HG03175 (cell line): ENCODE measurements at regions not wholly inside any gene's neighbourhood (a gene's known extent, or its start where the extent isn't known, plus 50 kb on each side); places are given as distances from the start of the nearest gene placed in this dataset.
"Not testable (repeated sequence)": the region's sequence is repeated elsewhere in the genome, so short reads cannot be mapped to it uniquely, and the experiment has no call there.

ENCODE experiments used
- ATAC-seq: cut with Tn5 transposase; IDR thresholded peaks from one replicate; pipeline ENCODE4 v1.9.1; 2021; ENCODE audit warnings: mild to moderate bottlenecking, moderate library complexity; ENCODE audit not compliant: unreplicated experiment

DNA sequence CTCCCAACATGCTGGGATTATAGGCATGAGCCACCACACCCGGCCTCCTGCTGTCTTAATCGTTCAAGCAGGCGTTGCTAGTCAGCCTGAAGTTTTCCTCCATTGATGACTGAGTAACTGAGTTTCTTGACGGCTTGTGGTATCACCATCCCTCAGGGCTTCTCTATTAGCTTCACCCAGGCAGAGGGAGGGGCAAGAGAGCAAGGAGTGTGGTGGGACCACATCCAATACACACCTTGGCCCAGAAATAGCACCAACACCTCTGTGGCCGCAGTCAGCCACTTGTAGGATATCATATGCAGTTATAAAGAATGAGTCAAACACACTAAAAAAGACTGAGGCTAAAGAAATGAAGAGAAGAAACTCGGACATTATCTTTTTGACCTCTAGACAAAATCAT lies 1009.4 kb upstream of the CELF4 start:
- no peak for ATAC-seq

DNA sequence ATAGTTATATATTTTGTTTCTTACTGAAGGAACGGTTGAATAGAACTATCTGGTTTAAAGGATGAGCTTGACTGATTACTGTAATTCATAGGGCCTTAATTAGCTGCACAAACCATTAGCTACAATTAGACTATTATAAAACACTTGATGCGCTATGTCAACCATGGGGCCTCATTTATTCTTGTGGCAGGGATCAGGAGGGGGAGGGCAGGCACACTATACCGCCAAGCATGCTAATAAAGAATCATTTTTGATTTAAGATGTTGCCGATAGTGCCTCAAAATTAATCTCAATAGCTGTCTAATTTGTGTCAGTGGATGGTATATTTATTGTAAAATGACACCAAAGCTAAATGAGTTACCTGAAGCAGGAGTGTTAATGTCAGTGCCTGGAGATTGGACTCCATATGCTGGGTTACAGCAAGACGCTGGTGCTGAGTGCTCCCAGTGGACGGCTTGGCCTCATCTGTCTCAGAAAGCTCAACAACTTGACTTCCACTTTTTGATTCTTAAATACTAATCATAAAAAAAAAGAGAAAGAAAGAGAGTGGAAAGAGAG lies 1007.0 kb upstream of the CELF4 start:
- ATAC-seq, result no peak

DNA sequence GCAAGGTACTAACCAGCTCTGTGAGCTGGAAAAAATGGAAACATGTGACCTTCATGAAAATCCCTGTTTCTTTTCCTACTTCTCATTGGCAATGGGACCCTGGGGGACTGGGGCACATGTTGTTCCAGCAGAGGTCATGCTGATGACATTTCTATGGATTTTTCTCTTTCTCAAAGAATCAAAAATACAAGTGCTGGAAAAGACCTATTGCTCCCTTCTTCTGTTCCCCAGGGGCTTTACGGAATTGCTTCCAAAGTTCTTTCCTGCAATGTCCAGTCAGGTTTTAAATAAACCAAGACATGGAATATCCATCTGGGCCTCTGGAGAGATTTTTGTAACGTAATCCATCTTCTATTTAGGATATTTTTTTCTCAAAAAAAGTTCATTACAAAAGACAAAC lies 1006.1 kb upstream of the CELF4 start:
- ATAC-seq, result no peak

DNA sequence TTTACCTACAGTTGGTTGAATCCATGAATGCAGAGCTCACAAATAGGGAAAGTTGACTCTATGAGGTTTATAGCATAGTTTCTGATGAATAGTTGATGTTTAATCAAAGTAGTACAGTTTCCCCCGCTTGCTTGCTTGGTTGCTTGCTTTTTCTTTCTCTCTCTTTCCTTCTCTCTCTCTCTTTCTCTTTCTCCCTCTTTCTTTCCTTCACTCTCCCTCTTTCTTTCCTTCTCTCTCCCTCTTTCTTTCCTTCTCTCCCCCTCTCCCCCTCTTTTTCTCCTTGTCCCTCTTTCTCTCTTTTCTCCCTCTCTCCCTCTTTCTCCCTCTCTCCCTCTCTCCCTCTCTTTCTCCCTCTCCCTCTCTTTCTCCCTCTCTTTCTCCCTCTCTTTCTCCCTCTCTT lies 999.9 kb upstream of the CELF4 start:
- no peak for ATAC-seq

DNA sequence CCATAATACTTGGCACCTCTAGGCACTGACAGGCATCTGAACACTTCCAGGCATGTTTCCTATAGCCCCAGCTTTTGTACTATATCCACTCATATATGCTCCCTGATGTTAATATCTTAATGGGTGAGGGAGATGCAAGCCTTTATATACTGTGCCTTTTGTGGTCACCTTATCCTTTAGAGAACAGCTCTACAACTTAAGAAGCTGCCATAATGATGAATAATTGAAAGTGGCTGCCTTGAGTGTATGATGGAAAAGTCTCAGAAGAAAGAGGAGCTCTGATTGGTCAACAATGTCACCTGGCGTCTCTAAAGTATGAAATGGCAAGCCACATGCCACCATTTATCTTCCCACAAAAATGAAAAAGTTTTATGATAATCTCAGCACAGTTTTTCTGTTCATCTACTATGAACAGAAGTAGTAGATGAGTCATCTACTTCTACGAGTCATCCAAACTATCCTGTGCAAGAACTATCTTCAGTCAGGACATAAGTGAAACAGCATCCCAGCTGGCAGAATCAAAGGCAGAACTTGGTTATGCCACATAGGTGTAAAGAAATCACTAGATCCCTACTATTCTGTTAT lies 997.9 kb upstream of the CELF4 start:
- ATAC-seq, result no peak

DNA sequence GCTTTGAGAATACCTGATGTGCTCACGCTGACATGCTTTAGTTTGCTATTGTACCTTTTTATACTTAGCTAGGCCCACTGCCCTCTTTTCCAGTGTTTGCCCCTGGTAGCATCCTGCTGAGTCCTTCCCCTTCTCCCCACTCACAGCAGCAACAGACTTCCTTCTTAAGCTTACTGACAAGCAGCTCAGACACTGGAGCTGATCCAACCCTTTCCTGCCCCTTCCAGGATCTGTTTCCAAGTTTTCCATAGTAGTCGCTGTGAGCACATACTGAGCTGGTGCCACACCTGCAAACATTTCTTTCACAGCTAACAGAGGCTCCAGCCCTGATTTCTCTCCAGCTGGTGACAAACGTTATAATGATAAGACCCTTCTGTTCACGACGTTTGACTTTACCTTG lies 991.4 kb upstream of the CELF4 start:
- no peak for ATAC-seq

DNA sequence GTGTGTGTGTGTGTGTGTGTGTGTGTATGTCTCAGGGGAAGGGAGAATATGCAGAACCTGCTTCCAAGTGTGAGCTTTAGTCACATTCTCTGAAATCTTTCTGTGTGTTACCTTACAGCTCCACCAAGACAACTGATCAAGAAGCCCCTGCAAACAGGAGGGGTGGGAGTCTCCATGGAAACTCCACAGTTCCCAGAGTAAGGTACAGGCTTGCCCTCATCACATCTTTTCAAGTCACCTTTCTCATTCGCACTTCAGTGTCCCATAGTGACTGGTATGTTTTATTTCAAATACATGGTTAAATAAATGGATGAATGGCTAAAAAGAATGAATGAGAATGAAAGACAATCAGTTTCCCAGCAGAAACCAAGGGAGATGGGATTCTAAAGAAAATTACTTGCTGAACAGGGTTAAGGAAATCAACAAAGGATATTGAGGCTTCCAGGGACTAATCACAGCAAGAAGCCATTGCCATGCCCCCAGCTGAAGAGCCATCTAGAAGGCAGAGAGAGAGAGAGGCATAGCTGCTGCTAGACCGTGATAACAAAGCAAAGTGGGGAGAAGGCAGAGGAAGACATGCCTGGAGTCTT lies 987.2 kb upstream of the CELF4 start:
- no peak for ATAC-seq

DNA sequence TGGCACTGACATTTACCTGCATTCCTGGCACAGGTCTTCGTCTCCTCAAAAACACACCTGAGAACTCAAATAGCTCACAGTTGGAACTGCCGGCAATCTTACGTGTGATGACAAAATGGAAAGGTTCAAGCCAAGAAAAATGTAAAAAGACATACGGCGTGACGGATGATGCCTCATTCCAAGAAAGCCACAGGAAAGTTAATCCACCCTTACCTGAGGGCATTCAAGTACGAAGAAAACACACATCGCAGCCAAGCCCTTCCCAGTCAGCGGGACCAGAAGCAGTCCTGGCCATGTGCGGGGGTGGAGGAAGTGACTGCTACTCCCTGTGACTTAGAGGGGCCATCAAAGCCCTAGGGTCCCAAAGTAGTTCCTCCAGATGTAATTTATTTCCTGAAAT lies 986.3 kb upstream of the CELF4 start:
- no peak for ATAC-seq

DNA sequence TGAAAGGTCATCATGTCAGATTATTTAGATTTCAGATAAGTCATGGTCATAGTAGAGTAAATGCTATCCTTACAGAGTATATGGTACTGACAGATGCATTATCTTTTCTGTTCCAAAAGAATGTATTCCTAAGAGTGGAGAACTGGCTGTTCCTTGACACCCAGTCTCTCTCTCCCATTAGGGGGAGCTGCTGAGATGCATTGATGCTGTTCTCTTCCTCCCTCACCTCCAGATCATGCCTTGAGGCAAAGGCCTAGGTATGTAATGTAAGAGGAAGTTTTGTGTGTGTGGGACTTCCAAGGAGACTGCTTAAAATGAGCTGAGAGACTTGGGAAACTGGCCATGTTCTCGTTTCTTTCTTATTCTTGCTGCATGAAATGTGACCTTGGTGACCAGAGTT lies 979.5 kb upstream of the CELF4 start:
- ATAC-seq, result no peak

DNA sequence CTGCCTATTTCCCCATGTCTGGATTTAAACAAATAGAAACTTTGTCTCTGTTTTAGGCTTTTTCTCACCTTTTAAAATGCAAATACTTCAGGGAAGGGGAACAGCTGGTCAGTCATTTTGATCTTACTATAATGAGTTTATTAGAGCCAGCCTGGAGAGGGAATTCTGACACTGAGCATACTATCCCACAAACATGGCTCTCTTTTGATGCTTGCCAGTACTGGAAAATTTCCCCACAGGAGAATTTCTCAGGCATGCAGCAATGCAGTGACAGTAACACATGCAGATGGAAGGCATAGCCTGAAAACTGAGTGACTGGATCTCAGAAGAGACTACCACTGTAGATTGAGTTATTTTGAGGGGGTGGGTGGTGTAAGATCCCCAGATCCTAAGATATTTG lies 974.3 kb upstream of the CELF4 start:
- ATAC-seq, result no peak

DNA sequence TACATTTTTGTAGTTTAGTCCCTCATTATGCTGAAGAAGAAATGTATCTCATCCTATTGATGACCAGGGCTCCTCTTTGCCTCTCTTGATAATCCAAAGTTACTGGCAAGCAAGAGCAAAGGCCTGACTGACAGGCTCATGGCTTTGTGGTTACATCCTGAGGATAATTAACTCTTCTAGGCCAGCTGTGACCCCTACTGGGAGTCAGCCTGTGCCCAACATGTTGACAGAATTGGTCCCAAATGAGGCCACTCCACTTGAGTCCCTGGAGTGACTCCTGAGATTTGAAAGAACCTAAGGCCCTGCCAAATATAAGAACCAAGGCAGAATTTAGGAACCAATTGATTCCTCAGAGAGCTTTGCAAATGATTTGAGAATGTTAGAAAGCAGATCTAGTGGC lies 973.8 kb upstream of the CELF4 start:
- ATAC-seq, result no peak

DNA sequence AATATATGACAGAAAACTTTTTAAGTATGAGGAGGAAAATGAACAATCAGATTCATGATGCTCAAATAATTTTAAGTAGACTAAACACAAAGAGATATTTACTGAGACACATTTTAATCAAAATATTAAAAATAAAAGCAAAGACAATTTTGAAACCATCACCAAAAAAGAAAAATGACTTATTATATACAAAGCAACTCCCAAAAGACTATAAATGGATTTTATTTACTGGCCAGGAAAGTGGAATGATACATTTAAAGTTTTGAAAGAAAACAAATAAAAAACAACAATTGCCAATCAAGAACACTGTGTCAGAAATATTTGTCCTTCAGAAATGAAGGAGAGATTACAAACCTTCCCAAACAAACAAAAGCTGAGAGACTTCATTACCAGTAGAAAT lies 968.5 kb upstream of the CELF4 start:
- no peak for ATAC-seq

DNA sequence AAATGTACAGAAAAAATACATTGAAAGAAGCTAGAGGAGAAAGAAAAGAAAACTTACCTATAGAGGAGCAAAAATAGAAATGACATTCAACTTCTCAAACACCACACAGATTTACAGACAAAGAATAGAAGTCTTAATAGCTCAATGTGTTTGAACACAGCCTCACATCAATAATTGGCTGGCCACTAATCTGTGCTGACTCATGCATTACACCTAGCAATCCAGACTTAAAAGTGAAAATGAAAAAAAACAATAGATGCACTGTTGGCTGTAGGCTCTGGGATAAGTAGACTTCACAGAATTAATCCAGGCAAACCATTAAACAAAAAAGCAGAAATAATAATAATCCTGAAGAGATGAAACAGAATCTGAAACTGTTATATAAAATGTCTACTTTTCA lies 961.3 kb upstream of the CELF4 start:
- peak; percentile 50 for ATAC-seq

DNA sequence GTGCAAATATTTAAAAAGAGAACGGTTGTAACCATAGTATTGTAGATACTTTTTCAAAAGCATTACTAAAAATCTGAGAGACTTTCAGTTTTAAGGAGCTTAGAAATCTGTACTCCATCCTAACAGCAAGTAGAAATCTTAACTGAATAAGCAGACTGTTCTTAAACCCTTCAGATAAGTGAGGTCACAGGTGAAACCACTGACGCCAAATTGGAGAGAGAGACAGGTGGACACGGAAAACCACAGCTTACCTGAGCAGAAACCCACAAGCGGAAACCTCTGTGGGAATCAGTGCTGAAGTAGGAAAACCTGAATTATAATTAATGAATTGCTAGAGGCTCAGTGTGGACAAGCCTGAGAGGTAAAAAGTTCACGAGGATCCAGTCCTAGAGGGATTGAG lies 959.4 kb upstream of the CELF4 start:
- ATAC-seq, result no peak

DNA sequence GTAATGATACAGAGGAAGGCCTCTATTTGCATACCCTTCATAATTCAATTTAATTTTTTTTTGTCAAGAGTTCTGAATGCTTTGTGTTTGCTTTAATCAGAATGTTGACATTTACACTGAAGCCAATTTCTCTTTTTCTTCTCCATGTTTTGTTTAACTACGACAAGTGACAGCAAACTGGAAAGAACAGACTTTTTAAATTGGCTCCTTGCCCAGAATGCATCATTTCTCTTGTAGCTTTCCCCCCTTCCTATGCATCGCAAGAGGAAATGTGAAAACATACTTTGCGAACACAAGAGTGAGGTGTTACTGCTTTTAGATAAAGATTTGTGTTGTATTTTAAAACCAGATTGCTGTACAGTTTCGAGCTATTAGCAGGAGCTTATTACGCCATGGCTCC lies 955.2 kb upstream of the CELF4 start:
- ATAC-seq, result no peak

DNA sequence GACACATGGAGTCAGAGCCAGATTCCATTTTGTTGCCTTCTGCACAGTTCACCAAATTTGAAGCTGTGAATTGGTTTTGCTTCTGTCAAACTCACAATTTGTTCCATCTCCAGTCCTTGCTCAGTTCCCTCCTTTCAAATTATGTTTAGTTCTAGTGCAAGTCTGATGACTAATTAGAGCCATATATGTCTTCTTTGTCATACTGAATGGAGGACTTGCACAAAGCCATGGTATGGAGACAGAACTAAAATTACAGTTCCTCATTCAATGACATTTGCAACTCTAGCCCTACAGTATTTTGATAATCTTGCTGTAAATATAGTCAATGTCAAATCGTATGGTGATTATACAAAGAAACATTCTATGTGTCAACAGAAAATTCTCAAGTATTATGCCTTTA lies 936.9 kb upstream of the CELF4 start:
- ATAC-seq, result no peak

DNA sequence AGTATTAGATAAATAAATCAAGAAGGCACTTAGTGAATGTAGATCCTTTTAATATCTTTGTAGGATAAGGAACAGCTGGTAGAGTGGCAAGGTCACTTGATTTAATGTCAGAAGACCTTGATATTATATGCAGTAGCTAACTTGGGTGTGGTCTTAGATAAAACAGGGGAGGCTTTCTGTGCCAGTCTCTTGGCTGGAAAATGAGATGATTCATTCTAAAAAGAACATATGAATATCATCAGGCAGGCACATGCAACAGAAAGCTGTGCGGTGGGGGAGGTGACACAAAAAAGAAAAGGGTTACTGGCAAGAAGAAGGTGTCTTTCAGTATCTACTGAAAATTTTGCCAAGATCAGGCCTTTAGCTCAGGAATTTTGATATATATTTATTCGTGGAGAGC lies 931.7 kb upstream of the CELF4 start:
- no peak for ATAC-seq

DNA sequence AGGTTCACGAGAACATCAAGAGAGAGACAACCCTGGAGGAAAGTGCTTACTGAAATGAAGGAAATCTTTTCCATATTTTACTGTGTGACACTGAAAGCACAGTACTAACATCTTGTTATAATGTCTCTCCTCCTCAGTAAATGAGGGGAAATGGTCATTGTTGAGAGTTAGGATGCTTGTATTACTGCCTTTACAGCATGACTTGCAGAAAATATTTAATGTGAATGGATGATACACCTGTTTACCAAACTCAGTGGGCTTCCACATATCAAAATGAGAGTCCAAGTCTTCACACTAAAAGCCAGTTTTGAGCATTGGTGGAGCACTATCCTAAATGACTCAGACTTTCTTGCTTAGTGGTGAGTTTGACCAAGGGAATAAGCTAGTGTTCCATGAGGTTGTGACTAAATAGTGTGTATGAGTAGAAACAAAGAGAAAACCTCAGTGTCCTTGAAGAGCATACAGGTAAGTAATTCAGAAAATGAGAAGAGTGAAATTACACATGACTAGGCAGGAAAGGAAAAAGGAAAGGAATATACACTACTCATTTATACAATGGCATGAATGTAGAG lies 930.7 kb upstream of the CELF4 start:
- ATAC-seq, result no peak

DNA sequence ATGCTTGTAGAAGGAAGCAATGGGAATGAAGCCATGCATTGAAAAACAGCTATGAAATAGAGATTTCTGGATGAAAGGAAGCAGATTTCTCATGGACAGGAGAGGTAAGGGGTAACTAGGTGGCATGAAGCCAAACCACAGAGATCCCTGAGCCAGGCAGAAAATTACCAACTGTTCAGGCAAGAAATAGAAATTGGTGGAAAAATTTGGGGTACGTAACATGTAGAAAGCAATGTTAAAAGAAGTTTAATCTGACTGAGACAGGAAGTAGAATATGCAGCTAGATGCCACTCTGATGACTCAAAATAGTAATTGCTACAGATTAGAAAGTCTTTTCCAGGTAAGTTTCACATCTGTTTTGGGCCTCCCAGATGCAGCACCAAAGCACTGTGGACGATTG lies 928.5 kb upstream of the CELF4 start:
- no peak for ATAC-seq

DNA sequence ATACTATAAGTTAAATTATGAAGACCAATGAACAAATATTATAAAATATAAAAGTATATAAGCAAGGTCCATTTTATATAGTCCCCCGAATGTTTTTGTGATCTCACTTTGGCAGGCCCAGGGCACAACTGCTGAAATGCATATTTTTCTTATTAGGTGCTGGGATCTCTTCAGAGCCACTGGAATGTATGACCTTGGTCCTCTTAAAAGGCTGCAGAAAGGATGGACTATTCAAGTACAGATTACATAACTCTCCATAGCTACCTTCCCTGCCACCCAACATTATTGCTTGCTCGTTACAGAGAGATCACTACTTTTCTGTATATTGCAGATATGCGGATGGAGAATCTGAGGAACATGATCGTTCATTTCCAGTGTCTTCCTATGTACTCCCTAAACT lies 925.6 kb upstream of the CELF4 start:
- no peak for ATAC-seq

DNA sequence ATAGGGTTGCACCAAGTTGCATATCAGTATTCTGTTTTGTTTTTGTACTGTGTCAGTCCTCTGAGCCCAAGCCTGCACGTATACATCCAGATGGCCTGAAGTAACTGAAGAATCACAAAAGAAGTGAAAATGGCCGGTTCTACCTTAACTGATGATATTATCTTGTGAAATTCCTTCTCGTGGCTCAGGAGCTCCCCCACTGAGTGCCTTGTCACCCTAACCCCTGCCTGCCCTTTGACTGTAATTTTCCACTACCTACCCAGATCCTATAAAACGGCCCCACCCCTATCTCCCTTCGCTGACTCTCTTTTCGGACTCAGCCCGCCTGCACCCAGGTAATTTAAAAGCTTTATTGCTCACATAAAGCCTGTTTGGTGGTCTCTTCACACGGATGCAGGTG lies 924.1 kb upstream of the CELF4 start:
- not testable (repeated sequence) for ATAC-seq

DNA sequence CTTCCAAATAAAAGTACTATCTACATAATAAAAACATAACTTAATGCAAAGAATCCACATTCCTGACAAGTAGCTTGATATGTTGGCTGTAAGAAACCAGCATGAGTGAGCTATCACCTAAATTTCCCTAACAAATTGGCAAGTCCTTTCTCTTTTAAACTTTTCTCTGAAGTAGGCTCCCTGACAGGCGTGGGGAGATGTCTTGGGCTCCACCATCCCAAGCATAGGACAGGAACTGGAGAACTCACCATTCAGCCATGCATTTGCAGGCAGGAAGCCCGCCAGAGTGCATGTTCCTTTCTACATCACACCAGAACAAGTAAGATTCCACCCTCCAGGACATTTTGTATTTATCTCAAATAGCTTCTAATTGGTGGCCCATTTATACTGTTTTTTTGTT lies 921.9 kb upstream of the CELF4 start:
- no peak for ATAC-seq

DNA sequence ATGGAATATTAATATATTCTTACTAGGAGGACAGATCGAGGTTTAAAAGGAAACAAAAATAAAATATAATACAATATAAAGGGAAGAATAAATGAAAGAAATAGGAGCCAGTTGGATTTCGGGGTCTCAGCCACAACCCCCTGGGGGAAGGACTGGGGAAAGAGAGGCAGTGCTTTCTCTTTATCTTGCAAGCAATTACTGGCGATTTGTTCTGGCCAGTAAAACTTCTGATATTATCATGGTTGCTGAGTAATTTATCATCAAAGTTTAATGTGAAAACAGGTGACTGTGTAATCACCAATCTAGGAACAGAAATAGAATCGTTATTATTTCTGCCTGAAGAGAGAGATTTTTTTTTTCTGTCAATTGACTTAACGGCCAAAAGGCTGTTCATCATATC lies 917.7 kb upstream of the CELF4 start:
- ATAC-seq, result no peak
